ENCODE measurements at regions not wholly inside any gene's neighbourhood (a gene's known extent, or its start where the extent isn't known, plus 50 kb on each side); places are given as distances from the start of the nearest gene placed in this dataset.

DNA sequence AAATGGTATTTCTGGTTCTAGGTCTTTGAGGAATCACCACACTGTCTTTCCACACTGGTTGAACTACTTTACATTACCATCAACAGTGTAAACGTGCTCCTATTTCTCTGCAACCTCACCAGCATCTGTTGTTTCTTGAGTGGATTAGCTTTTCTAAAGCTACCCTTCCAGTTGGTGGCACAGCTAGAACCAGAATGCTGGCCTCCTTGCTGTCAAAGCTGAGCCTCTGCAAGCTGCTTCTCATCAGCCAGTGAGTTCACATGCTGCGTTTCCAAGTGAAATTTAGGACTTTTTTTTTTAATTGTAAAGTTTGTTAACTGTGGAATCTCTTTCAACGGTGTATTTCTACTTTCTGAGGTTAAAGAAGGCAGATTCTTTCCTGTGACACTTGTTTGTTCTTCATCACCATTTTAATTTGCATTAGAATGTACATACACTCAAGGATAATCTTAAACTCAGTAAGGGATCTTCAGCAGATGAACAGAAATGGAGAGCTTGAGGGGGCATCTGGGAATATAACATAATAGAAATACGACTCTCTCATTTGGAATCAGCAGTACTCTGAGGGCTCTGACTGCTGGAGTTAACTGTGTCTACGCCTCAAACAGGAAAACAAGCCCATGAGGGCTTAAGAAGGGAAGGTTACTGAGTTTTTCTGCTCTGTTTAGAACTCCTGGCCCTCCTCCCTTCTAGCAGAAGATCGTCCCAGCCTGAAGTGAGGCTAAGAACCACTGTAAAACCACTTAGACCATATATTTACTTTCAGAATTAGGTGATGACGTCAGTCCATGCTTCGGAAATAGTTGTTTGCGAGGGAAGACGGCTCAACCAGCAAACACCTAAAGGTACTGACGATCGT is 148.4 kb upstream of the FAM20A start:
- no peak for DNase-seq

- no peak for DNase-seq
Measured at GRCh38 chr17:68748381-68748780, 147.2 kb upstream of the FAM20A start.

- DNase-seq = no peak
Measured at GRCh38 chr17:68740555-68741447, 139.6 kb upstream of the FAM20A start.

DNA sequence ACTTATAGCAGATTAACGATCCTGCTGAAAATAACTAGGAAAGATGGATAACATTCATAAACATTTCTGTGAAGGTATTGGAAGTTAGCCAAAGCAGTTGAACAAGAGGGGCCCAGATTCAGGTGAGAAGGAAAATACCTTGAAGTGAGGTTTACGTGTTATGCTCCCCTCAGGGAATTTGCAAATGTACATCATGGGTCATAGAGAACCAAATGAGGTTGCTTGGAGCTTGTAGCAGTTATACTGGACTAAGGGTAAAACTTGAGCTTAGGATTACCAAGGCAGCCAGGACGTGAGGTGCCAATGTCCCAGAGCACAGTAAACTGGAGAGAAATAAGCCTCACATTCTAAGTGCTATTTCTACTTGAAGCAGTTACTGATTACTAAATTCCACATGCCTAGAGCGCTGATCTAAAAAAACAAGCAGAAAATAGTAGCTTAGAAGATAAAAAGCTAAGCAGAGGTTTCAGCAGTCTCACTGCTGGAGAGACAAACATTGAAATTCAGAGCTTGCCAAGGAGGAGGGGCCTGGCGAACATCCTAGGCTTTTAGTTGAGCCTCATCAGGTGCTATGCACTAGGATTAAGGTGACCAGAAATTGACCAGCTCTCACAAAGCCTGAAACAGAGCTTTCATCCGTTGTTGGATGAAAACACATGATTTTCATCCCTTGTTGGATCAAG is 136.7 kb upstream of the FAM20A start:
- DNase-seq = no peak

DNA sequence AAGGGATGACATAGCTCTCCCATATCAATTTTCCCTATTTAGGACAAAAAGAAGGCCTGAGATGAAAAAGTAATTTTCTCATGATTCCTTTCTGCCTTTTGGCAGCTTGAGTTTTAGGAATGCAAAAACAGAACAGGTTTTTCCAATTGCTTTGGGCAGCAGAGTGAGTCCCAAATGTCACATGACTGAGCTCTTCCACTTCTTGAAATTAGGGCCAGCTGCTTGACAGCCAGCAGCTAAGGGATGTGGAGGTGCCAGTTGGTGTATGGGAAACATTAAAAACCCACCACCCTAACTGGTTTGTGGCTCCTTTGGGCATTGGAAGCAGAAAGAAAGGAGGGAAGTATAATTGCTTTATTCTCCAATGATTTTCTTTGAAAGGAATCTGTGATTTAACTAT is 133.8 kb upstream of the FAM20A start:
- no peak for DNase-seq

- DNase-seq = no peak
Measured at GRCh38 chr17:68734187-68734900, 133.2 kb upstream of the FAM20A start.

GRCh38 chr17:68733241-68734176 is 132.3 kb upstream of the FAM20A start:
- DNase-seq = no peak

GRCh38 chr17:68732301-68732749 is 131.2 kb upstream of the FAM20A start:
- no peak for DNase-seq

DNA sequence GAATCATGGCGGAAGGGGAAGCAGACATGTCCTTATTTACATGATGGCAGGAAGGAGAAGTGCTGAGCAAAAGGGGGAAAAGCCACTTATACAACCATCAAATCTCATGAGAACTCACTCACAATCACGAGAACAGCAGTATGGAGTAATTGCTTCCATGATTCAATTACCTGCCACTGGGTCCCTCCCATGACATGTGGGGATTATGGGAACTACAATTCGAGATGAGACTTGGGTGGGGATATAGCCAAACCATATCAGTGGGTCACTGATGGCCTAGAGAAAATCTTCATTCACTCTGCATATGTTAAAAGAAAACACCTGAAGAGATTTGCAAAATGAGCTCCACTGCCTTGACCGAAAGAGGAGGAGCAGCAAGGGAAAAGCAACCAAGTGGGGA is 130.3 kb upstream of the FAM20A start:
- DNase-seq = no peak

- DNase-seq = no peak
Measured at GRCh38 chr17:68719431-68719830, 118.3 kb upstream of the FAM20A start.

GRCh38 chr17:68718926-68719325 is 117.8 kb upstream of the FAM20A start:
- DNase-seq = no peak

GRCh38 chr17:68718465-68718864 is 117.3 kb upstream of the FAM20A start:
- no peak for DNase-seq

GRCh38 chr17:68714676-68715075 is 113.5 kb upstream of the FAM20A start:
- DNase-seq = no peak

DNA sequence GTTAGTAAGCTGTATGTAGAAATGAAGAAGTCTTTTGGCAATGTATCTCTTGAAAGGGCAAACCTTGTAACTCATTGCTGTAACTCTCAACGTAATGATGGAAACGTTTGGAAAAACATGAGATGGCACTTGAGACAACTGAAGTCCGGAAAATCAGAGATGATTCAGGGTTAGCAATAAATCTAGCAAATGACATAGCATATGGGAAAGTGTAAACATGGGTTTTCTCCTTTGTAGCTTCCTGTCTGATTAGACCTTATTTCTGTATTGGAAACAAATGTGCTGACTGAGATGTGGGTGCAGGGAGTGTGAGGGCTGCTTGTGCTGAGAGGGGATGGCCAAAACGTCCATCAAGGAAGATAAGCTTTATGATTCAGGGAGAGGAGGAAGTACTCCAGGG is 110.7 kb upstream of the FAM20A start:
- no peak for DNase-seq

DNA sequence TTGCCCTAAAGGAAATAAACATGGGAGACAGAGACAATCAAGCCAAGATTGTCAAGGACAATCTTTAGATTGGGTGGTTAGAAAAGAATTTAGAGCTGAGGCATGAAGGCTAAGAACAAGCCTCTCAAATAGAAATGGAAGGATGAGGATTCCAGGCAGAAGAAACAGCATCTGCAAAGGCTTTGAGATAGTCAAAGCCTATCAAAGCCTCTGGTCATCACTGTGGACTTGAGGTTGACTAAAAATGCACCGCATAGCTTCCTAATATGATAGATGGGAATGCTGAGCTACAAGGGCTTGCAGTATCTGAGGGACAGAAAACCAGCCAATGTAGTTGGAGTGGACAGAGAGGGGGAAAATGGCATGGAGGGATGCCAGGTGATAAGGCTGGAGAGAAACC is 109.8 kb upstream of the FAM20A start:
- DNase-seq = no peak

GRCh38 chr17:68710035-68710780 is 109.0 kb upstream of the FAM20A start:
- no peak for DNase-seq

DNA sequence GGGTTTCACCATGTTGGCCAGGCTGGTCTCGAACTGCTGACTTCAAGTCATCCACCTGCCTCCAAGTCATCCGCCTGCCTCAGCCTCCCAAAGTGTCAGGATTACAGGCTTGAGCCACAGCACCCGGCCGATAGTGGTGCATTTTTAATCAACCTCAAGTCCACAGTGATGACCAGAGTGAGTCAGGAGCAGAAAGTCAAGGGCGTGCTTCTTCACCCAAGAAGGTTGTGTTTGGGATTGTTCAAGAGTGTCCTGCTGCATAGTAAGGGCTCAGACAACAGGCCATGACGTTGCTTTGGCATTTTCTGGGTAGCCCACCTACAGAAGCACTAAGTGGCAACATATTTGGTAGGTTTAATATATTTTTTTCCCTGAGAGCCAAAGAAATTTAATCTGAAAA is 108.3 kb upstream of the FAM20A start:
- DNase-seq = no peak

DNA sequence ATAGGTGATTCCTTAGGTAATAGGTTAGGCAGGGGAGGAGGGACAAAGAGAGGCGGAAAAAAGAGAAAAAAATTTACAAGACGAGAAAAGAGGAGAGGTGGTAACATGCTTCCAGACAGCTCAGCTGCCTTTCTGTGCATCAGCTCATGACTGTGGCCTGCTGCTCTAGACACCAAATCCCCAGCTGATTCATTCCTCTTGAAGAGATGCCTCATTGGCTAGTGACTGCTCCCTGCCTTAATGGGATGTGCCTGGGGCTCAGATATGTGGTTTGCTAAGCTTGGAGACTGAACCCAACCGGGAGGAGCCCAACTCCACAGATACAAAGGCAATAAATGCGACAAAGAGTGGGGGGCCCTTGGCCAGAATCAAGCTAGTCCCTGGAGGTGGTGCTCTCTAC is 105.9 kb upstream of the FAM20A start:
- DNase-seq = no peak

DNA sequence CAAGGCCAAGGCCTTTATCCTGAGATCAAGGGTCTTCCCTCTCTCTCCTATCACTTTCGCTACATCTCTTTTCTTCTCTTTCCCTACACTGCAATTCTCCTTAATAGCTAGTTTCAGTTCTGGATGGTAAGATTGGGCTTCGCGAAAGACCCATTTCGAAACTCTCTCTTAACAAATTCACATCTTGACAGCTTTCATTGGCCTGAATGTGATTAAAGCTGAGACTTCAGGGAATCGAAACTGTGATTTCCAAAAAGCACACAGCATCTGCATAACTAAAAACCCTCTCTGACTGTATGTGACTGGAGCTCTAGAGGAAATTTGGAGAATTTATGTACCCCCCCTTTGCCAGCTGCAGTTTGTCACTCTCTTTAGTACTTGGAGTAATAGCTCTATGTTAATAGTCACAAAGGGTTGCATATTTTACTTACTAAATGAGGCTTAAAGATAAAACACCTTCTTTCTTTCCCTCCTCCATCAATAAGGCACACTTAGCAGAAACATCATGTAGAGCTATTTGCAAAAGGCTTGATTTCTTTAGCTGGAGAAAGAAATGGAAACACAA is 105.3 kb upstream of the FAM20A start:
- no peak for DNase-seq

Measured in amygdala (tissue), 56 donors.